OCI-LY3 (cell line): ENCODE measurements at regions not wholly inside any gene's neighbourhood (a gene's known extent, or its start where the extent isn't known, plus 50 kb on each side); places are given as distances from the start of the nearest gene placed in this dataset.

ENCODE experiments used
- H2AFZ ChIP-seq: fragments of 200-600, 300-600 bp; shearing (Covaris generic); 2 replicates; pipeline ENCODE4 v1.6.0; 2014; ENCODE audit warnings: antibody characterized with exemption, low read depth, low read length
- H3K27ac ChIP-seq: fragments of 200-600, 300-600 bp; sonication (generic); 2 replicates; pipeline ENCODE4 v1.5.1; 2014; ENCODE audit warnings: mild to moderate bottlenecking, low read length, moderate library complexity, mixed read lengths
- H3K27me3 ChIP-seq: fragments of 200-600, 300-600 bp; sonication (generic); 2 replicates; pipeline ENCODE4 v1.6.1; 2014; ENCODE audit warnings: low read depth, low read length, mixed read lengths
- H3K36me3 ChIP-seq: fragments of 200-600, 300-600 bp; sonication (generic); replicated peaks from 2 replicates; pipeline ENCODE3; 2014; ENCODE audit warnings: low read depth, low read length, mixed read lengths
- H3K4me1 ChIP-seq: fragments of 300-600, 200-600 bp; sonication (generic); 2 replicates; pipeline ENCODE4 v1.6.1; 2014; ENCODE audit warnings: low read length, mixed read lengths
- H3K4me2 ChIP-seq: fragments of 200-600, 300-600 bp; sonication (generic); 2 replicates; pipeline ENCODE4 v1.6.1; 2014; ENCODE audit warnings: low read length, mixed read lengths
- H3K4me3 ChIP-seq: fragments of 300-600, 200-600 bp; sonication (generic); 2 replicates; pipeline ENCODE4 v1.5.1; 2014; ENCODE audit warnings: antibody characterized with exemption, mild to moderate bottlenecking, low read length, moderate library complexity
- H3K79me2 ChIP-seq: fragments of 300-600, 200-600 bp; shearing (Covaris generic); 2 replicates; pipeline ENCODE4 v1.6.1; 2014; ENCODE audit warnings: mild to moderate bottlenecking, low read length, mixed read lengths
- H3K9ac ChIP-seq: fragments of 300-600, 200-600 bp; shearing (Covaris generic); 2 replicates; pipeline ENCODE4 v1.6.0; 2014; ENCODE audit warnings: mild to moderate bottlenecking, low read length, moderate library complexity
- H3K9me3 ChIP-seq: fragments of 200-600, 300-600 bp; shearing (Covaris generic); 2 replicates; pipeline ENCODE4 v1.6.1; 2014; ENCODE audit warnings: low read length, mixed read lengths; ENCODE audit not compliant: insufficient read depth
- H4K20me1 ChIP-seq: fragments of 200-600, 300-600 bp; sonication (generic); 2 replicates; pipeline ENCODE4 v1.6.1; 2016; ENCODE audit warnings: low read length, mixed read lengths; ENCODE audit not compliant: insufficient read depth
- CTCF ChIP-seq: fragments of 200-600, 300-600 bp; sonication (generic); IDR thresholded peaks from 2 replicates; pipeline ENCODE4 v1.5.1; 2014; ENCODE audit warnings: antibody characterized with exemption, low read length, low read depth
- EZH2phosphoT487 ChIP-seq: fragments of 200-600 bp; shearing (Covaris generic); IDR thresholded peaks from 2 replicates; pipeline ENCODE4 v1.6.1; 2018; ENCODE audit warnings: antibody characterized with exemption, mixed run types, low read depth

DNA sequence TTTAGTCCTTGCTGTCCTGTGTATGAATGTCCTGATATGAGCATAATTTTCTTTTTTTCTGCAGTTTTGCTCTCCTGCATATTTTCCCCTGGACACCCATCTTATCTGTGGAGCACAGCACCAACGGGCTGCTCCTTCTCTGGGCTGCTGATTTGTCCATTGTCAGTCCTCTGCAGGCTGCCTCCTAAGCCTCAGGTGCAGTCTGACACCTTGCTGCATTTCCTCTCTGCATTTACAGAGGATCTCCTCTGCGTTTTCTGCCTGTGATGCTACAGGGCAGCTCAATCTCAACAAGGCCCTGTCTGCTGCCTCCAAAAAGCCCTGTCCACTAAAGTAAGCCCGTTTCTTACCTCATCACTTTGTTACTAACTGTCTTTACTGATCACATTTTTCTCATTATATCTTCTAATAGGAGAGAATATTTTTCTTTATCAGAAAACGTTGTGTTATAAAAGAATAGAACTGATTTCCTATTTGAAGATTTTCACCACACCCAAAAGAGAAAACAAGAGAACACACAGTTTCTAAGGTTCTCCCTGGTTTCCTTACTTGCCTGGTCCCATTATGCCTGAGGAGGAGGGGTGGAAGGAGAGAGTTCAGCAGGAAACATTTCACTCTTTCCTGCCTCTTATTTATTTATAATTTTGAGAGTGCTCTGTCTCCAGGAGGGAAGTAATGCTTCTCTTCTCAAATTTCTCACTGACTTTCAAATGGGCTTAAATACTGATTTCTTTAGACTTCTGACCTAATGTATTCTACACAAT, 65.6 kb upstream of the TDRD3 start:
- Histone ChIP-seq H3K4me1 (peaks cover 14% of the 10 kb centered on the region), H3K27ac (no peak overlapping the region), H2AFZ (no peak overlapping the region), H3K9ac (no peak overlapping the region), H3K9me3 (0 out of 2 replicates have a peak, but pooled peaks cover 6% of the 10 kb centered on the region), H3K79me2 (no peaks in the 10 kb centered on the region), H4K20me1 (no peaks in the 10 kb centered on the region), H3K4me2 (no peak overlapping the region), H3K4me3 (no peak overlapping the region), H3K27me3 (no peaks in the 10 kb centered on the region), H3K36me3 (no peaks in the 10 kb centered on the region)
- no peak for TF ChIP-seq CTCF
- TF ChIP-seq EZH2phosphoT487: no peak

GRCh38 chr13:60332682-60333081, 64.3 kb upstream of the TDRD3 start:
- H3K27ac ChIP-seq: no peak overlapping the region
- H3K36me3 ChIP-seq: no peaks in the 10 kb centered on the region
- H3K4me1 ChIP-seq: peaks cover 8% of the 10 kb centered on the region
- H3K9ac ChIP-seq: no peak overlapping the region
- no peak overlapping the region for H2AFZ ChIP-seq
- no peak for TF ChIP-seq CTCF
- no peak for TF ChIP-seq EZH2phosphoT487
- no peaks in the 10 kb centered on the region for H4K20me1 ChIP-seq
- H3K4me2 ChIP-seq: no peak overlapping the region
- H3K9me3 ChIP-seq: 0 out of 2 replicates have a peak, but pooled peaks cover 6% of the 10 kb centered on the region
- H3K79me2 ChIP-seq: no peaks in the 10 kb centered on the region
- H3K4me3 ChIP-seq: no peak overlapping the region
- H3K27me3 ChIP-seq: peaks cover 5% of the 10 kb centered on the region; the same call in 1 of the 2 replicates

DNA sequence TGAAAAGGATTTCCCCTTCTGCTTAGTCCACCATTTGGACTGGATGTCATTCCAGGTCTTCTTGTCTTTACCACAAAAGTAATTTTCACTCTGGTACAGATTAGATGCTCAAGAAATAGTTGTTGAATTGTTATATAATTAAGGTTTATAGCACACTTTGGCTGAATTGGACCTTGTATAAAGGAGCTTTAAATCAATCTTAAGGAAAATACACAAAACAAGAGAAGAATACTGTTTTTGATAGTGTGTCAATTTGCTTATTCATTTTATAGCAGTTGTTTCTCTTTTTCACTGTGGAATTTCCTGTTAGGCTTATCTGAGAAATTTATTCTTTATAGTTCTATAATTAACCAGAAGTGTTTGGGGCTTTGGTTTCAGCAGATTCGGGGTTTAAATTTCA, 62.7 kb upstream of the TDRD3 start:
- Histone ChIP-seq H3K27ac (no peak overlapping the region), H2AFZ (no peak overlapping the region)

More for the DNA sequence above, 62.7 kb upstream of the TDRD3 start:
- Histone ChIP-seq H3K4me3 (no peak overlapping the region), H4K20me1 (no peaks in the 10 kb centered on the region), H3K36me3 (no peaks in the 10 kb centered on the region), H3K4me1 (no peaks in the 10 kb centered on the region), H3K4me2 (no peak overlapping the region), H3K9ac (no peak overlapping the region), H3K79me2 (no peaks in the 10 kb centered on the region), H3K27me3 (peaks cover 6% of the 10 kb centered on the region; the same call in 1 of the 2 replicates), H3K9me3 (0 out of 2 replicates have a peak, but pooled peaks cover 6% of the 10 kb centered on the region)
- no peak for TF ChIP-seq EZH2phosphoT487
- no peak for TF ChIP-seq CTCF
